ENCODE measurements at regions not wholly inside any gene's neighbourhood (a gene's known extent, or its start where the extent isn't known, plus 50 kb on each side); places are given as distances from the start of the nearest gene placed in this dataset.

DNA sequence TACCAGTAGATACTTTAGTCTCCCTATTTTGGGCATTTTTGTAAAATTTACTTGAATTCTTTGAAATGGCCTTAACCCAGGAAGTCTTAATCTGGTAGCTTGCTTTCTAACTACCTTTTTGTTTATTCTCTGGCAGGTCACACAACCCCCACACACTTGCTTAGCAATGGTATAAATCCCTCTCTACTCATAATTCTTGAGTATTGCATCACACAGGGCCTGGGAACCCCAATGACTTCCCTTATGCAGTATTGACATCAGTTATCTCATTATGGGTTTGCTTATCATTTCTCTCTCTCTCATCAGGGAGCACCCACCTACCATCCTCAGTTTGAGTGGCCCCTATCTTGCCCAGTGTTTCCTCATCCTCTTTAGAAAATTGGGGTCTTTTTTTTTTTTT lies 207.1 kb downstream of the KCNS3 start:
- TF ChIP-seq, protein P1, sequence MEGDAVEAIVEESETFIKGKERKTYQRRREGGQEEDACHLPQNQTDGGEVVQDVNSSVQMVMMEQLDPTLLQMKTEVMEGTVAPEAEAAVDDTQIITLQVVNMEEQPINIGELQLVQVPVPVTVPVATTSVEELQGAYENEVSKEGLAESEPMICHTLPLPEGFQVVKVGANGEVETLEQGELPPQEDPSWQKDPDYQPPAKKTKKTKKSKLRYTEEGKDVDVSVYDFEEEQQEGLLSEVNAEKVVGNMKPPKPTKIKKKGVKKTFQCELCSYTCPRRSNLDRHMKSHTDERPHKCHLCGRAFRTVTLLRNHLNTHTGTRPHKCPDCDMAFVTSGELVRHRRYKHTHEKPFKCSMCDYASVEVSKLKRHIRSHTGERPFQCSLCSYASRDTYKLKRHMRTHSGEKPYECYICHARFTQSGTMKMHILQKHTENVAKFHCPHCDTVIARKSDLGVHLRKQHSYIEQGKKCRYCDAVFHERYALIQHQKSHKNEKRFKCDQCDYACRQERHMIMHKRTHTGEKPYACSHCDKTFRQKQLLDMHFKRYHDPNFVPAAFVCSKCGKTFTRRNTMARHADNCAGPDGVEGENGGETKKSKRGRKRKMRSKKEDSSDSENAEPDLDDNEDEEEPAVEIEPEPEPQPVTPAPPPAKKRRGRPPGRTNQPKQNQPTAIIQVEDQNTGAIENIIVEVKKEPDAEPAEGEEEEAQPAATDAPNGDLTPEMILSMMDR (conservative IDR thresholded peaks at IDR 0.05; ENCODE audit: control insufficient read depth, insufficient read depth, low read depth, low read length): no peak
- H3K4me3 ChIP-seq (ENCODE audit: control insufficient read depth, low read depth, low read length): no peak overlapping the region
- no peak for DNase-seq (ENCODE audit: low read depth)

GRCh38 chr2:18084376-18084775 lies 205.9 kb downstream of the KCNS3 start:
- TF ChIP-seq, protein P1 (conservative IDR thresholded peaks at IDR 0.05; ENCODE audit: control insufficient read depth, insufficient read depth, low read depth, low read length): no peak
- DNase-seq (ENCODE audit: low read depth): no peak
- H3K4me3 ChIP-seq (ENCODE audit: control insufficient read depth, low read depth, low read length): no peak overlapping the region

- TF ChIP-seq, protein P1 (conservative IDR thresholded peaks at IDR 0.05; ENCODE audit: control insufficient read depth, insufficient read depth, low read depth, low read length): no peak
- no peak for DNase-seq (ENCODE audit: low read depth)
- H3K4me3 ChIP-seq (ENCODE audit: control insufficient read depth, low read depth, low read length): no peak overlapping the region
Measured at GRCh38 chr2:18083806-18084205, 205.3 kb downstream of the KCNS3 start.

- DNase-seq (ENCODE audit: low read depth): no peak
- TF ChIP-seq, protein P1 (conservative IDR thresholded peaks at IDR 0.05; ENCODE audit: control insufficient read depth, insufficient read depth, low read depth, low read length): no peak
- H3K4me3 ChIP-seq (ENCODE audit: control insufficient read depth, low read depth, low read length): no peak overlapping the region
Measured at GRCh38 chr2:18078216-18078615, 199.7 kb downstream of the KCNS3 start.

GRCh38 chr2:18077704-18078103 lies 199.2 kb downstream of the KCNS3 start:
- TF ChIP-seq, protein P1 (conservative IDR thresholded peaks at IDR 0.05; ENCODE audit: control insufficient read depth, insufficient read depth, low read depth, low read length): no peak
- no peak for DNase-seq (ENCODE audit: low read depth)
- no peak overlapping the region for H3K4me3 ChIP-seq (ENCODE audit: control insufficient read depth, low read depth, low read length)

- H3K4me3 ChIP-seq (ENCODE audit: control insufficient read depth, low read depth, low read length): no peak overlapping the region
- DNase-seq (ENCODE audit: low read depth): no peak
- TF ChIP-seq, protein P1 (conservative IDR thresholded peaks at IDR 0.05; ENCODE audit: control insufficient read depth, insufficient read depth, low read depth, low read length): no peak
Measured at GRCh38 chr2:18077231-18077630, 198.8 kb downstream of the KCNS3 start.

DNA sequence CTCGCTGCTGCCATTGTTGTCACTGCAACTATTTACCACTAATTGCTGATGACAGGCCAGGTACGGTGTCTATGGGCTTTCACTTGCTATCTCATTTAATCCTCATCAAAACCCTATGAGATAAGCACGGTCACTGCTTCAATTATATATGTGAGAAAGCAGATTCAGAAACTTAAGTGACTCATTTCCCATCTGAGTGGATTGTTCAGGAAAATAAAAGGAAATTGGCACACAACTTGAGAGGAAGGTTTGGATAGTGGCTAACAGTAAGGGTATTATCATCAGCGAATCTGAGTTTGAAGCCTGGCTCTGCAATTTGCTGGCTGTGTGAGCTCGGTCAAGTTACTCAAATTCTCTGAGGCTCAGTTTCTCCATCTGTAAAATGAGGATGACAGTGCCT lies 196.0 kb downstream of the KCNS3 start:
- no peak for DNase-seq (ENCODE audit: low read depth)
- TF ChIP-seq, protein P1 (conservative IDR thresholded peaks at IDR 0.05; ENCODE audit: control insufficient read depth, insufficient read depth, low read depth, low read length): no peak
- no peak overlapping the region for H3K4me3 ChIP-seq (ENCODE audit: control insufficient read depth, low read depth, low read length)

All from fibroblast of mammary gland (primary cell).